GM13977 (cell line): ENCODE measurements at regions not wholly inside any gene's neighbourhood (a gene's known extent, or its start where the extent isn't known, plus 50 kb on each side); places are given as distances from the start of the nearest gene placed in this dataset.

Experiments
- DNase-seq: peaks from one replicate; pipeline ENCODE4 v3.0.0; 2012; ENCODE audit warnings: low spot score
- in situ Hi-C: fragments of 300-500 bp; cut with MboI; formaldehyde crosslinking; loops from one replicate; pipeline ENCODE4 v1.12.0; 2022; ENCODE audit warnings: low sequenced_read_pairs, low pct_unique_long_range_greater_than_20kb, mixed read lengths, inconsistent platforms; ENCODE audit not compliant: unreplicated experiment
- TF ChIP-seq, protein P1 (sequence below): IDR thresholded peaks from 2 replicates; pipeline ENCODE4 v1.5.1; 2012; ENCODE audit warnings: mild to moderate bottlenecking, control low read depth; ENCODE audit not compliant: insufficient read depth; ENCODE audit errors: extremely low read depth, missing control alignments

DNA sequence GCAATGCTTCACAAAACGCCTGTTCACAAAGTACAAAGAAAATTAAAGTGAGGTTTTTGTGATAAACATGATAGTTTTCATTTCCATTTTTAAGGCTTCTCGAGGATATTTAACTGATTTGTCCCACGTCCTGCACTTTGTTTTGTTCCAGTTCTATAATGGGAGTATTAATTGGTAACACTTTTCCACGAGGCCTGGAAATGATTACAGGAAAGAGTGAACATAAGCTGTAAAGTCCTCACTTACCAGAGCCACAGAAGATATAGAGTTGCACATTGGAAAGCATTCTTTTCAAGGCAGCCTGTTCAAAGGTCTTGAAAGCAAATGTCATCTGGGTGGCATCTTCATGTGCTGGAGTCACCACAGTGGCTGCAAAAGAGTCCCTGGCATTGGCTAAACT lies 1236.6 kb downstream of the BCL11B start:
- no peak for DNase-seq
- in situ Hi-C loops = no loop called here
- TF ChIP-seq, protein P1, sequence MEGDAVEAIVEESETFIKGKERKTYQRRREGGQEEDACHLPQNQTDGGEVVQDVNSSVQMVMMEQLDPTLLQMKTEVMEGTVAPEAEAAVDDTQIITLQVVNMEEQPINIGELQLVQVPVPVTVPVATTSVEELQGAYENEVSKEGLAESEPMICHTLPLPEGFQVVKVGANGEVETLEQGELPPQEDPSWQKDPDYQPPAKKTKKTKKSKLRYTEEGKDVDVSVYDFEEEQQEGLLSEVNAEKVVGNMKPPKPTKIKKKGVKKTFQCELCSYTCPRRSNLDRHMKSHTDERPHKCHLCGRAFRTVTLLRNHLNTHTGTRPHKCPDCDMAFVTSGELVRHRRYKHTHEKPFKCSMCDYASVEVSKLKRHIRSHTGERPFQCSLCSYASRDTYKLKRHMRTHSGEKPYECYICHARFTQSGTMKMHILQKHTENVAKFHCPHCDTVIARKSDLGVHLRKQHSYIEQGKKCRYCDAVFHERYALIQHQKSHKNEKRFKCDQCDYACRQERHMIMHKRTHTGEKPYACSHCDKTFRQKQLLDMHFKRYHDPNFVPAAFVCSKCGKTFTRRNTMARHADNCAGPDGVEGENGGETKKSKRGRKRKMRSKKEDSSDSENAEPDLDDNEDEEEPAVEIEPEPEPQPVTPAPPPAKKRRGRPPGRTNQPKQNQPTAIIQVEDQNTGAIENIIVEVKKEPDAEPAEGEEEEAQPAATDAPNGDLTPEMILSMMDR = no peak

GRCh38 chr14:98037831-98038230 lies 1234.2 kb downstream of the BCL11B start:
- in situ Hi-C loops = no loop called here
- TF ChIP-seq, protein P1 = no peak
- DNase-seq = no peak

GRCh38 chr14:98056946-98057345 lies 1215.1 kb downstream of the BCL11B start:
- TF ChIP-seq, protein P1 = no peak
- no peak for DNase-seq
- in situ Hi-C loops = no loop called here

GRCh38 chr14:98059106-98059505 lies 1212.9 kb downstream of the BCL11B start:
- TF ChIP-seq, protein P1 = no peak
- DNase-seq = no peak
- in situ Hi-C loops = no loop called here

GRCh38 chr14:98062083-98062482 lies 1209.9 kb downstream of the BCL11B start:
- DNase-seq = no peak
- in situ Hi-C loops = no loop called here
- TF ChIP-seq, protein P1 = no peak

GRCh38 chr14:98069712-98070171 lies 1202.3 kb downstream of the BCL11B start:
- in situ Hi-C loops = no loop called here
- DNase-seq = no peak
- TF ChIP-seq, protein P1 = no peak

GRCh38 chr14:98070536-98070935 lies 1201.5 kb downstream of the BCL11B start:
- TF ChIP-seq, protein P1 = no peak
- in situ Hi-C loops = no loop called here
- no peak for DNase-seq
